ENCODE measurements at regions not wholly inside any gene's neighbourhood (a gene's known extent, or its start where the extent isn't known, plus 50 kb on each side); places are given as distances from the start of the nearest gene placed in this dataset.

DNA sequence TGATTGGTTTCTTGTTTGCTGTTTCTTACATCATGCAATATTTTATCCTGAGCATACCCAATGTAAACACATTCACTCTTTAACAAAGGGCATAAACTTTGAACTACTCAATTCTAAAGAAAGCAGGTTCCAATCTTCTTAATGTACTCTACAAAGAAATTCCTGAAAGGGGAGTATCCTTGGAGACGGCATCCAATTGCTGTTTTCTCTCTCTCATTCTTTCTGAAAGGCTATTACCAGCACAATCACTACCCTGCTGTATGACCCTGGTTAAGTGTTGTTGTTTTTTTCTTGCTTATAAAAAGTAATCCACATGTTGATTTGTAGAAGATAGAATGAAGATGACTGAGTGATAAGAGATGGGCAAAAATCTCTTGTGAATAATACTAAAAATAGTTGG is 176.0 kb downstream of the ZNF365 start:
- no peak overlapping the region for H2BK15ac ChIP-seq (ENCODE audit: low read depth, low read length)
- no peak overlapping the region for H2BK20ac ChIP-seq (ENCODE audit: low read depth, low read length, poor library complexity, severe bottlenecking)
- no peak overlapping the region for H2BK12ac ChIP-seq (ENCODE audit: insufficient read length, low read depth, low read length)
- no peaks in the 10 kb centered on the region for H3K4me1 ChIP-seq (ENCODE audit: insufficient read depth, low read length)
- H3K9ac ChIP-seq (ENCODE audit: extremely low read depth, insufficient read length, low read length), result no peak overlapping the region
- H3K4ac ChIP-seq (ENCODE audit: low read depth, low read length), result no peak overlapping the region
- H4K20me1 ChIP-seq (ENCODE audit: control insufficient read depth, insufficient read depth, insufficient read length), result no peaks in the 10 kb centered on the region
- no peaks in the 10 kb centered on the region; the same call in 1 of the 2 replicates for H3K27me3 Mint-ChIP-seq (ENCODE audit: low read depth)
- peaks cover 2 to 4% of the 10 kb centered on the region in 2 experiments; a peak in 2 of 4 replicates for H3K4me1 Mint-ChIP-seq
- H2BK120ac ChIP-seq (ENCODE audit: low read depth, low read length, poor library complexity, severe bottlenecking), result no peak overlapping the region
- no peak overlapping the region for H4K8ac ChIP-seq (replicated peaks; ENCODE audit: insufficient read length, low read depth, low read length)
- no peak overlapping the region for H4K91ac ChIP-seq (ENCODE audit: insufficient read length, low read depth, low read length)
- no peak overlapping the region for H2AFZ ChIP-seq (ENCODE audit: low read length)
- no peaks in the 10 kb centered on the region for H3K9me3 ChIP-seq (ENCODE audit: control insufficient read depth, low read depth, low read length)
- no peak overlapping the region for H3K27ac Mint-ChIP-seq
- H3K4me2 ChIP-seq (ENCODE audit: insufficient read depth, insufficient read length, low read length), result no peak overlapping the region
- H3K23me2 ChIP-seq (ENCODE audit: insufficient read length, low read depth, low read length, poor library complexity, severe bottlenecking), result no peaks in the 10 kb centered on the region
- H3K18ac ChIP-seq (ENCODE audit: insufficient read length, low read depth, low read length), result no peak overlapping the region
- H3K14ac ChIP-seq (ENCODE audit: insufficient read depth, low read length), result no peak overlapping the region
- H3K56ac ChIP-seq (ENCODE audit: insufficient read length, low read depth, low read length), result no peak overlapping the region
- H3K79me1 ChIP-seq (ENCODE audit: insufficient read depth, low read depth, low read length, poor library complexity, severe bottlenecking), result no peaks in the 10 kb centered on the region
- H3K27ac ChIP-seq (ENCODE audit: insufficient read length, low read depth, low read length), result no peak overlapping the region
- no peak overlapping the region for H3K4me3 Mint-ChIP-seq
- no peak overlapping the region for H3K23ac ChIP-seq (ENCODE audit: insufficient read length, low read depth, low read length)
- H3T11ph ChIP-seq (ENCODE audit: low read length), result no peak overlapping the region
- no peak overlapping the region for H2BK5ac ChIP-seq (ENCODE audit: insufficient read length, low read length)
- H3K9me3 Mint-ChIP-seq, result no peaks in the 10 kb centered on the region
- no peak for TF ChIP-seq CTCF (conservative IDR thresholded peaks at IDR 0.05)
- no peak overlapping the region for H4K5ac ChIP-seq (ENCODE audit: insufficient read length, low read depth, low read length)
- H3K79me2 ChIP-seq (ENCODE audit: insufficient read depth, low read length), result no peaks in the 10 kb centered on the region
- no peak for DNase-seq
- H3K36me3 Mint-ChIP-seq (ENCODE audit: insufficient read depth in 1 of 3, low read depth in 3 of 3), result no peaks in the 10 kb centered on the region
- no CpG with 5 or more reads among the region's 1 CpG for WGBS (ENCODE audit: extremely low coverage, insufficient read length, low lambda C conversion rate)
- H2AK5ac ChIP-seq (ENCODE audit: insufficient read length, low read length), result no peak overlapping the region
- H3K27me3 ChIP-seq (ENCODE audit: insufficient read depth, low read length), result no peaks in the 10 kb centered on the region

All from H9 (cell line).